Natural killer cell (primary cell): ENCODE measurements at regions not wholly inside any gene's neighbourhood (a gene's known extent, or its start where the extent isn't known, plus 50 kb on each side); places are given as distances from the start of the nearest gene placed in this dataset.

ENCODE experiments used
- ATAC-seq, 3 donors: fragments of 150-1000 bp in 2 of 3; fragments of 200-7000 bp in 1 of 3; cut with Tn5 transposase; 1 replicate in 1 of 3; 2 replicates in 2 of 3; pipeline ENCODE4 v1.10.0; 2021; ENCODE audit warnings: mild to moderate bottlenecking in 2 of 3, moderate library complexity in 2 of 3
- DNase-seq, 2 donors: peaks; one replicate each; pipeline versions ENCODE4 v3.0.0 to v3.0.0-alpha.2; 2013 to 2021; ENCODE audit warnings: mixed read lengths in 1 of 2
- H3K27ac ChIP-seq: one replicate; pipeline ENCODE4 v1.5.1; 2013; ENCODE audit warnings: mild to moderate bottlenecking, low read length
- H3K27me3 ChIP-seq: one replicate; pipeline ENCODE4 v1.6.1; 2013; ENCODE audit warnings: low read length; ENCODE audit not compliant: control insufficient read depth, insufficient read depth
- H3K36me3 ChIP-seq: one replicate; pipeline ENCODE4 v1.6.1; 2013; ENCODE audit warnings: low read length; ENCODE audit not compliant: control insufficient read depth, insufficient read depth
- H3K4me1 ChIP-seq: one replicate; pipeline ENCODE4 v1.6.1; 2013; ENCODE audit warnings: low read length; ENCODE audit not compliant: control insufficient read depth, insufficient read depth
- H3K4me3 ChIP-seq: one replicate; pipeline ENCODE4 v1.5.1; 2013; ENCODE audit warnings: low read length
- H3K9me3 ChIP-seq: one replicate; pipeline ENCODE4 v1.6.1; 2013; ENCODE audit warnings: low read length; ENCODE audit not compliant: control insufficient read depth, insufficient read depth
- H3K27ac Mint-ChIP-seq, 2 donors: one replicate each; pipeline ENCODE4 v1.8.0; 2022; ENCODE audit warnings: mild to moderate bottlenecking in 2 of 2, mixed read lengths in 2 of 2, moderate library complexity in 1 of 2
- H3K27me3 Mint-ChIP-seq, 2 donors: one replicate each; pipeline ENCODE4 v1.8.0; 2022; ENCODE audit warnings: low read depth in 2 of 2, mixed read lengths in 2 of 2
- H3K36me3 Mint-ChIP-seq: one replicate; pipeline ENCODE4 v1.8.0; 2022; ENCODE audit warnings: mixed read lengths
- H3K4me1 Mint-ChIP-seq, 2 donors: one replicate each; pipeline ENCODE4 v1.8.0; 2022; ENCODE audit warnings: mixed read lengths in 2 of 2
- H3K4me3 Mint-ChIP-seq: one replicate; pipeline ENCODE4 v1.8.0; 2022; ENCODE audit warnings: mild to moderate bottlenecking, moderate library complexity, mixed read lengths
- H3K9me3 Mint-ChIP-seq, 2 donors: one replicate each; pipeline ENCODE4 v1.8.0; 2022; ENCODE audit warnings: mixed read lengths in 2 of 2
- WGBS: methylation state at CpG from one replicate; pipeline ENCODE4 v1.1.7; 2013; ENCODE audit warnings: missing lambda C conversion rate; ENCODE audit not compliant: insufficient coverage; 5-methylcytosine and 5-hydroxymethylcytosine counted together
- intact Hi-C: fragments of 100-400 bp; cut with micrococcal nuclease; formaldehyde crosslinking; loops from one replicate; pipeline ENCODE4 v1.14.2; 2022
- TF ChIP-seq, protein P1 (sequence below): fragments of 200-600 bp; IDR thresholded peaks from one replicate; pipeline ENCODE4 v1.8.0; 2022; ENCODE audit warnings: antibody characterized with exemption

DNA sequence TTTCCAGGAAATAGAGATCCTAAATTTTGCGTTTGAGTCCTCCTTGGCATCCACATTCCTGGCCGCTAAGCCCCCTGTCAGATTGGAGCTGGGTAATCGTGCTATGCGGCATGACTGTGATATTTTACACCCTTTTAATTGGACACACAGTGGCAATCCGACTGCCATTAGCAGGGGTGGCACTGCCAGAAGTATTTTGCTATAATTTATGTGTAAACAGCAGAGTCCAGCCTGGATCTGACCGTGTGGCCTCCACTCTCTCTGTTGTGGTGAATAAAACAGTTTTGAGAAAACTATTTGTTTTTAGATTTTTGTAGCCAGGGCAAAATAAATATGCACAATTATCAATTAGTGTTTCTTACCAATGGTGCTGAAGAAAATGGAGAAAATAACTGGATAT, 281.0 kb upstream of the IRX2 start:
- WGBS: 77% methylated on average over 6 of the region's 6 CpGs
- intact Hi-C loops: no loop called here
- no peaks in the 10 kb centered on the region for H3K4me1 Mint-ChIP-seq
- ATAC-seq: no peak
- H3K27me3 Mint-ChIP-seq: no peaks in the 10 kb centered on the region
- no peak overlapping the region for H3K27ac Mint-ChIP-seq
- H3K4me3 Mint-ChIP-seq: no peak overlapping the region
- Histone ChIP-seq H3K4me3 (no peak overlapping the region), H3K9me3 (peaks cover 14% of the 10 kb centered on the region), H3K36me3 (no peaks in the 10 kb centered on the region), H3K4me1 (no peaks in the 10 kb centered on the region), H3K27me3 (no peaks in the 10 kb centered on the region), H3K27ac (no peak overlapping the region)
- TF ChIP-seq, protein P1, sequence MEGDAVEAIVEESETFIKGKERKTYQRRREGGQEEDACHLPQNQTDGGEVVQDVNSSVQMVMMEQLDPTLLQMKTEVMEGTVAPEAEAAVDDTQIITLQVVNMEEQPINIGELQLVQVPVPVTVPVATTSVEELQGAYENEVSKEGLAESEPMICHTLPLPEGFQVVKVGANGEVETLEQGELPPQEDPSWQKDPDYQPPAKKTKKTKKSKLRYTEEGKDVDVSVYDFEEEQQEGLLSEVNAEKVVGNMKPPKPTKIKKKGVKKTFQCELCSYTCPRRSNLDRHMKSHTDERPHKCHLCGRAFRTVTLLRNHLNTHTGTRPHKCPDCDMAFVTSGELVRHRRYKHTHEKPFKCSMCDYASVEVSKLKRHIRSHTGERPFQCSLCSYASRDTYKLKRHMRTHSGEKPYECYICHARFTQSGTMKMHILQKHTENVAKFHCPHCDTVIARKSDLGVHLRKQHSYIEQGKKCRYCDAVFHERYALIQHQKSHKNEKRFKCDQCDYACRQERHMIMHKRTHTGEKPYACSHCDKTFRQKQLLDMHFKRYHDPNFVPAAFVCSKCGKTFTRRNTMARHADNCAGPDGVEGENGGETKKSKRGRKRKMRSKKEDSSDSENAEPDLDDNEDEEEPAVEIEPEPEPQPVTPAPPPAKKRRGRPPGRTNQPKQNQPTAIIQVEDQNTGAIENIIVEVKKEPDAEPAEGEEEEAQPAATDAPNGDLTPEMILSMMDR: no peak
- H3K36me3 Mint-ChIP-seq: no peaks in the 10 kb centered on the region
- peaks cover 4 to 6% of the 10 kb centered on the region in 2 donors for H3K9me3 Mint-ChIP-seq
- DNase-seq: no peak

DNA sequence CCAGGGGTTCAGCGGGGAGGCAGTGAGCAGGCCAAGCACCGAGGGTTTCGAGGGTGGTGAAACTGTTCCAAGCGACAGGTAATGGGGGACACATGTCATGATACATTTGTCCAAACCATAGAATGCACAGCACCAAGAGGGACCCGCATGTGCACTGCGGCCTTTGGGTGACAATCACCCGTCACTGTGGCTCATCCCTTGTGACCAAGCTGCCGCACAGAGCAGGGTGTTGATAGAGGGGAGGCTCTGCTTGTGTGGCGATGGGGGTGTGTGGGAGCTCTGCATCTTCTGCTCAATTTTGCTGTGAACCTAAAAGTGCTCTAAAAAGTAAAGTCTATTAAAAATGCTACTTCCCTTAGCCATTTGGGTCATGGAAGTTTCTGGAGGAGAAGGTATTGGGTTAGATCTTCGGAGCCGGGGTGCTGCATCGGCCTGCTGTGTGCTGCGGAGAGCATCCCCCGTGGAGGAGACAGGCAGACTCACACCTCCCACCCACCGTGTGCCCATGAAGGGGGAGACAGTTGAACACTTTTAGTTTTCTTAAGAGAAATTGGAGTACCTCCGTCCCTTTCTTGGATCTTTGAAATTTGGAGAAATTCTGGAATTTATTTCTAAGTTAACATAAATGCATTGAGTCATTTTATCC, 280.4 kb upstream of the IRX2 start:
- H3K4me1 ChIP-seq: no peaks in the 10 kb centered on the region
- Mint-ChIP-seq H3K27me3 (no peaks in the 10 kb centered on the region), H3K27ac (no peak overlapping the region), H3K4me3 (no peak overlapping the region), H3K4me1 (no peaks in the 10 kb centered on the region), H3K36me3 (no peaks in the 10 kb centered on the region), H3K9me3 (peaks cover 2 to 4% of the 10 kb centered on the region in 2 donors)
- intact Hi-C loops: no loop called here
- WGBS: 95% methylated on average over 12 of the region's 16 CpGs
- DNase-seq (no peak), ATAC-seq (no peak)
- TF ChIP-seq, protein P1: no peak
- H3K27ac ChIP-seq: no peak overlapping the region
- H3K4me3 ChIP-seq: no peak overlapping the region
- H3K36me3 ChIP-seq: no peaks in the 10 kb centered on the region
- peaks cover 19% of the 10 kb centered on the region for H3K9me3 ChIP-seq
- no peaks in the 10 kb centered on the region for H3K27me3 ChIP-seq

DNA sequence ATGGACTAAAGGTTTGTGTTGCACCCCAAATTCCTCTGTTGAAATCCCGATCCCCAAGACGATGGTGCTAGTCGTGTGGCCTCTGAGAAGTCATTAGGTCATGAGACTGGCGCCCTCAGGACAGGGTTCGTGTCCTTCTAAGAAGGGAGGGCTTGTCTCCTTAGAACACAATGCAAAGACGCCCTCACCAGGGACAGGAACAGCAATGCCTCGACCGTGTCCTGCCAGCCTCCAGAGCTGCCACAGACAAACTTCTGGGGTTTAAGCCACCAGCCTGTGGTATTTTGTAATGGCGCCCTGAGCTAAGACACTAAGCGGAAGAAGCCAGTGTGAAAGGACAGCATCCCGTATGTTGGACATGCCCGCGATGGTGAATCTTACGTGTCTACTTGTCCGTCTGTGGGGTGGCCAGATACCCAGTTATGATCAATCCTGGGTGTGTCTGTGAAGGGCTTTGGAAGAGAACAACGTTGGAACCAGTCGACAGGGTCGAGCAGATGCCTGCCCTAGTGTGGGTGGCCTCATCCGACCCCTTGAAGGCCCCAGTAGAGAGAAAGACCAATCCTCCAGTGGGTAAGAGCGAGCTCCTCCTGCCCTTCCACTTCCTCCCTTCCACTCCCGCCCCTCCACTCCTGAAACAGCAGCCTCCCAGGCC, 279.2 kb upstream of the IRX2 start:
- H3K36me3 ChIP-seq: no peaks in the 10 kb centered on the region
- H3K4me3 ChIP-seq: no peak overlapping the region
- no peaks in the 10 kb centered on the region for H3K27me3 Mint-ChIP-seq
- no peaks in the 10 kb centered on the region for H3K4me1 ChIP-seq
- H3K9me3 ChIP-seq: peaks cover 24% of the 10 kb centered on the region
- no peaks in the 10 kb centered on the region for H3K36me3 Mint-ChIP-seq
- TF ChIP-seq, protein P1: no peak
- H3K9me3 Mint-ChIP-seq: peaks cover 2 to 4% of the 10 kb centered on the region in 2 donors
- no peak overlapping the region for H3K4me3 Mint-ChIP-seq
- 88% methylated on average over 21 of the region's 21 CpGs for WGBS
- no peaks in the 10 kb centered on the region for H3K4me1 Mint-ChIP-seq
- no peak overlapping the region for H3K27ac ChIP-seq
- DNase-seq (no peak), ATAC-seq (no peak)
- no peaks in the 10 kb centered on the region for H3K27me3 ChIP-seq
- H3K27ac Mint-ChIP-seq: no peak overlapping the region
- intact Hi-C loops: no loop called here

DNA sequence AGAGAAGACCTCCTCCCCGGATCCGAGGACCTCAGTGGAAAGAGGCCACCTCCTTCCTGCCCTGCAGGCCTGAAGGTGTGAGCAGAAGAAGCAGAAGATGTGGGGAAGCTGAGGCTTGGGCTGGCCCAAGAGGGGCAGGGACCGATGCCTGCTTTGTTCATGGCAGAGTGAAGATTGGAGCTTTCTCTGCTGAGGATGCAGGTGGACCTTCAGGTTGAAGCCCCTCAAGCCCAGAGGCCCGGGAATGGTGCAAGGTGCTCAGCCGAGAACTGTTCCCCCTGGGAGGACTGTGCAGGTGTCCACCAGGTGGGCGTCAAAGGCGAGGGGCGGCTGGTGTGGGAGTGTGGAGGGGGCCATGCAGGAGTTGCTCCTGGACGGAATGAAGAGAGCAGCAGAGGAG, 277.9 kb upstream of the IRX2 start:
- H3K36me3 Mint-ChIP-seq: no peaks in the 10 kb centered on the region
- H3K27ac ChIP-seq: no peak overlapping the region
- TF ChIP-seq, protein P1: no peak
- ATAC-seq (no peak), DNase-seq (no peak)
- intact Hi-C loops: no loop called here
- no peak overlapping the region for H3K4me3 ChIP-seq
- no peaks in the 10 kb centered on the region for H3K4me1 Mint-ChIP-seq
- 94% methylated on average over 9 of the region's 9 CpGs for WGBS
- H3K9me3 ChIP-seq: peaks cover 22% of the 10 kb centered on the region
- H3K36me3 ChIP-seq: no peaks in the 10 kb centered on the region
- no peaks in the 10 kb centered on the region for H3K27me3 Mint-ChIP-seq
- H3K9me3 Mint-ChIP-seq: peaks cover 2 to 4% of the 10 kb centered on the region in 2 donors
- H3K4me1 ChIP-seq: no peaks in the 10 kb centered on the region
- H3K27me3 ChIP-seq: no peaks in the 10 kb centered on the region
- no peak overlapping the region for H3K4me3 Mint-ChIP-seq
- no peak overlapping the region for H3K27ac Mint-ChIP-seq
